Gastrocnemius medialis (tissue), 4 donors: ENCODE measurements at regions not wholly inside any gene's neighbourhood (a gene's known extent, or its start where the extent isn't known, plus 50 kb on each side); places are given as distances from the start of the nearest gene placed in this dataset.

Experiments
- POLR2A ChIP-seq, 2 donors: fragments of 450-650 bp; IDR thresholded peaks; one replicate each; pipeline ENCODE4 v1.6.1; 2017; ENCODE audit warnings: antibody characterized with exemption in 2 of 2, mild to moderate bottlenecking in 2 of 2, moderate library complexity in 2 of 2
- TF ChIP-seq, protein P1 (sequence below), 5 experiments: fragments of 450-650 bp in 3 of 5; fragments of 200-600 bp in 2 of 5; sonication (generic) in 2 of 5; IDR thresholded peaks in 4 of 5; conservative IDR thresholded peaks in 1 of 5; 1 replicate in 4 of 5; 2 replicates in 1 of 5; pipeline ENCODE4 v1.5.1; 2016 to 2019; ENCODE audit warnings: antibody characterized with exemption in 5 of 5, mild to moderate bottlenecking in 3 of 5, moderate library complexity in 3 of 5

- TF ChIP-seq, protein P1, sequence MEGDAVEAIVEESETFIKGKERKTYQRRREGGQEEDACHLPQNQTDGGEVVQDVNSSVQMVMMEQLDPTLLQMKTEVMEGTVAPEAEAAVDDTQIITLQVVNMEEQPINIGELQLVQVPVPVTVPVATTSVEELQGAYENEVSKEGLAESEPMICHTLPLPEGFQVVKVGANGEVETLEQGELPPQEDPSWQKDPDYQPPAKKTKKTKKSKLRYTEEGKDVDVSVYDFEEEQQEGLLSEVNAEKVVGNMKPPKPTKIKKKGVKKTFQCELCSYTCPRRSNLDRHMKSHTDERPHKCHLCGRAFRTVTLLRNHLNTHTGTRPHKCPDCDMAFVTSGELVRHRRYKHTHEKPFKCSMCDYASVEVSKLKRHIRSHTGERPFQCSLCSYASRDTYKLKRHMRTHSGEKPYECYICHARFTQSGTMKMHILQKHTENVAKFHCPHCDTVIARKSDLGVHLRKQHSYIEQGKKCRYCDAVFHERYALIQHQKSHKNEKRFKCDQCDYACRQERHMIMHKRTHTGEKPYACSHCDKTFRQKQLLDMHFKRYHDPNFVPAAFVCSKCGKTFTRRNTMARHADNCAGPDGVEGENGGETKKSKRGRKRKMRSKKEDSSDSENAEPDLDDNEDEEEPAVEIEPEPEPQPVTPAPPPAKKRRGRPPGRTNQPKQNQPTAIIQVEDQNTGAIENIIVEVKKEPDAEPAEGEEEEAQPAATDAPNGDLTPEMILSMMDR (IDR thresholded peaks at IDR 0.05 in 4 of 5, conservative IDR thresholded peaks at IDR 0.05 in 1 of 5): no peak
- TF ChIP-seq POLR2A (IDR thresholded peaks at IDR 0.05): no peak
Measured at GRCh38 chr14:97970222-97970621, 1173.0 kb downstream of the VRK1 start.
